GM18498 (cell line): ENCODE measurements at regions not wholly inside any gene's neighbourhood (a gene's known extent, or its start where the extent isn't known, plus 50 kb on each side); places are given as distances from the start of the nearest gene placed in this dataset.
A peak's percentile ranks its signal among the peaks of the same experiment; 100 is the strongest.

Experiments
- ATAC-seq: cut with Tn5 transposase; IDR thresholded peaks from one replicate; pipeline ENCODE4 v1.9.1; 2021; ENCODE audit warnings: mild to moderate bottlenecking, moderate library complexity; ENCODE audit not compliant: unreplicated experiment

- ATAC-seq, result no peak
Observed at GRCh38 chr6:114467931-114468330, 125.1 kb upstream of the HS3ST5 start.

GRCh38 chr6:114465511-114465910, 122.7 kb upstream of the HS3ST5 start:
- no peak for ATAC-seq

GRCh38 chr6:114453737-114454276, 111.0 kb upstream of the HS3ST5 start:
- ATAC-seq, result no peak

- no peak for ATAC-seq
Observed at GRCh38 chr6:114452785-114453401, 110.1 kb upstream of the HS3ST5 start.

GRCh38 chr6:114450631-114451030, 107.8 kb upstream of the HS3ST5 start:
- ATAC-seq, result no peak

- no peak for ATAC-seq
Observed at GRCh38 chr6:114449659-114450058, 106.8 kb upstream of the HS3ST5 start.

GRCh38 chr6:114446342-114446741, 103.5 kb upstream of the HS3ST5 start:
- ATAC-seq, result no peak

- ATAC-seq, result no peak
Observed at GRCh38 chr6:114445846-114446245, 103.0 kb upstream of the HS3ST5 start.

- ATAC-seq, result no peak
Observed at GRCh38 chr6:114439411-114439810, 96.6 kb upstream of the HS3ST5 start.

- no peak for ATAC-seq
Observed at GRCh38 chr6:114437235-114437634, 94.4 kb upstream of the HS3ST5 start.

- ATAC-seq, result no peak
Observed at GRCh38 chr6:114436691-114437090, 93.9 kb upstream of the HS3ST5 start.

- ATAC-seq, result no peak
Observed at GRCh38 chr6:114435985-114436384, 93.2 kb upstream of the HS3ST5 start.

- ATAC-seq, result no peak
Observed at GRCh38 chr6:114432400-114432799, 89.6 kb upstream of the HS3ST5 start.

GRCh38 chr6:114431641-114432040, 88.8 kb upstream of the HS3ST5 start:
- ATAC-seq, result no peak

GRCh38 chr6:114430534-114431124, 87.8 kb upstream of the HS3ST5 start:
- no peak for ATAC-seq

- ATAC-seq, result no peak
Observed at GRCh38 chr6:114428341-114428740, 85.5 kb upstream of the HS3ST5 start.

- no peak for ATAC-seq
Observed at GRCh38 chr6:114421199-114421598, 78.4 kb upstream of the HS3ST5 start.

GRCh38 chr6:114419175-114419574, 76.4 kb upstream of the HS3ST5 start:
- peak; percentile 96 for ATAC-seq

- no peak for ATAC-seq
Observed at GRCh38 chr6:114418304-114418972, 75.6 kb upstream of the HS3ST5 start.

GRCh38 chr6:114407426-114408035, 64.7 kb upstream of the HS3ST5 start:
- ATAC-seq, result no peak

- no peak for ATAC-seq
Observed at GRCh38 chr6:114404339-114404955, 61.6 kb upstream of the HS3ST5 start.
